CD4-positive, alpha-beta T cell treated with Interferon alpha-2 for 1 hour (primary cell): ENCODE measurements at regions not wholly inside any gene's neighbourhood (a gene's known extent, or its start where the extent isn't known, plus 50 kb on each side); places are given as distances from the start of the nearest gene placed in this dataset.

Experiments
- DNase-seq, 2 donors: peaks; one replicate each; pipeline ENCODE4 v3.0.0-alpha.2; 2020 to 2022

DNA sequence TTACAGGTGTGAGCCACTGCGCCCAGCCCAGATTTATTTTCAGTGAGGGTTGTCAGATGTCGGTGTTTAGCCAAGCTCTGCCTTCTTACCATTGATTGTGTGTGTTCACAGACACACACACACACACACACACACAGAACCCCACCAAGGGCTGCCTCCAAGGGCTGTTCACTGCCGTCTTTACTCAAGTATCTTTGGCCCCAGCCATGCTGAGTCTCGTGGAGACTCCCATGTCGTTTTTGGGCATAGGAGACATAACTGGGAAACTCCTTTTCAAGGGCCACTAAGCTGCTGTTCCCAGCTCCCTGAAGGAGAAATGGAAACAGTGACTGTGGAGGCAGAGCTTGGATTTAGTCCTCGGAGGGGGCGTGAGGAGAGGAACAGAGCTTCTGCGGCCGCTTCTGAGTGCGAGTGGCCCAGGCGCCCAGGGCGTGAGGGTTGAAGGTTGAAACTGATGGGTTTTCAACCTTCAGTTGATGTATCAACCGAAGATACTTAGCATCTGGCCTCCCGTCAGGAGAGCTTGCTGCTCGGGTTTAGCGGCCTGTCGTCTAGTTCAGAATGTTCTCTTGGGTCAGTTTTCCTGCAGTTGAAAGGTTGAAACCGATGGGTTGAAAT lies 243.6 kb downstream of the TTLL2 start:
- no peak for DNase-seq

- DNase-seq = no peak
Observed at GRCh38 chr6:167569041-167569805, 244.3 kb downstream of the TTLL2 start.

DNA sequence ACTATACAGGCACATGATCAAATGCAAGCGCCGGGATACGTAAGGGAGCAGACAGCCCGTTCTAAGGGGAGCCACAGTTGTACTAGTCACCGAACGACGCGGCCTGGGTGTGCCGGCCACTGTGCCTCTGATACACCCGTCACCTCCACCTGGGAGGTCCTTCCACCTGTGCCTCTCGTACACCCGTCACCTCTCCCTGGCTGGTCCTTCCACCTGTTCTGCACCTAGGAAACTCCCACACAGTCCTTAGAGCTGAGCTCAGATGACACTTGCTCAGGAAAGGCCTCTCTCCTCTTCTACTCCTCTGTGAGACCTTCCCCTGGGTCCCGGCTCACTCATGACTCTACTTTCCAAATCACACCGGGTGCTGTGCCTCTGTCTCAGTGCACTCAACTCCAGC lies 245.0 kb downstream of the TTLL2 start:
- no peak for DNase-seq

GRCh38 chr6:167570460-167571400 lies 245.8 kb downstream of the TTLL2 start:
- DNase-seq = no peak

DNA sequence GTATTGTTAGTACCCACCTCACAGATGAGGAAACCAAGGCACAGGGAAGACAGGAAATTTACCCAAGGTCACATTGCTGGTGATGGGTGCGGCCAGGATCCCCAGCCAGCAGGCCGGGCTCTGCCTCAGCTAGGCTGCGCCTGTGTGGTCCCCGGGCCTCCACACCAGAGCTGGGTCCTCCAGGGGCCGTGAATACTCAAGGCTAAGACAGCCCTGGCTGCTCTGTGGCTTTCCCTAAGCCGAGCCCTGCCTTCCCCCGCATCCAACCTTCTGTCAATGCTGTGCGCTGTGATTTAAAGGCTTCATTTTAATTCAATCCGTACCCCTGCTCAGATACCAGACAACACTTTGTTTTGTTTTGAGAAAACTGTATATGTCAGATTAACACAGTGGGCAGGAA lies 246.7 kb downstream of the TTLL2 start:
- DNase-seq = no peak

DNA sequence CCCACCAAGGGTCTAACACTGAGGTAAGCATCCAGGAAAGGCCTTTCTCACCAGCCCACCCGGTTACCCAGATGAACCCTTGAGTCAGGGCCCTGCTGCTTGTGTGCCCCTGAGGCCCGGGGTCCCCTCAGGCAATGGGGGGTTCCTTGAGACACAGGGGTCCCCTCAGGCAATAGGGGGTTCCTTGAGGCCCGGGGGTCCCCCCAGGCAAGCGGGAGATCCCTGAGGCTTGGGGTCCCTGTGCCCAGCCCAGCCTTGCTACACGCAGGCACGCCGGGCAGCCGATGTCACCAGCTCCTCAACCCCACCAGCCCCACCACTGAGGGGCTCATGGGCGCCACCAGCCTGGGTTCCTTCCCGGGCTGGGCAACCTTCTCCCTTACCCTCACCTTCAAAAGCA lies 247.2 kb downstream of the TTLL2 start:
- DNase-seq = no peak

DNA sequence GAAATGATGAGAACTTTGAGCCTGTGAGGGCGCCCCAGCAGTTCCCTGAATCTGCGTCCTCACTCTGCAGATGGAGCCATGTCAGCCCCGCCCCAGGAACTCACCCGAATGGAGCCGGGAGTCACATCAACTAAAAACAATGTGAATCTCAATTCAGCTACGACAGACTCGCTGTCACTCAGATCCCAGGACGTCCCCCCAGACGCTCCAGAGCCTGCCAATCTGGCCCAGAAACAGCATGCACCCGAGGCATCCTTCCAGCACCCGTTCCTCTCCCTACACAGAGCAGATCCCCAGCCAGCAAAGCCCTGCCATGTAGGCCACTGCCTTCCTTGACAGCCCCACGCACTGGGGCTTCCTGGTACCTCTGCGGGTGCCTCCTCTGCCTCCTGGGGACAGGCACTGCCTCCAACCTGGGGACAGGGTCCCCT lies 248.0 kb downstream of the TTLL2 start:
- no peak for DNase-seq

DNA sequence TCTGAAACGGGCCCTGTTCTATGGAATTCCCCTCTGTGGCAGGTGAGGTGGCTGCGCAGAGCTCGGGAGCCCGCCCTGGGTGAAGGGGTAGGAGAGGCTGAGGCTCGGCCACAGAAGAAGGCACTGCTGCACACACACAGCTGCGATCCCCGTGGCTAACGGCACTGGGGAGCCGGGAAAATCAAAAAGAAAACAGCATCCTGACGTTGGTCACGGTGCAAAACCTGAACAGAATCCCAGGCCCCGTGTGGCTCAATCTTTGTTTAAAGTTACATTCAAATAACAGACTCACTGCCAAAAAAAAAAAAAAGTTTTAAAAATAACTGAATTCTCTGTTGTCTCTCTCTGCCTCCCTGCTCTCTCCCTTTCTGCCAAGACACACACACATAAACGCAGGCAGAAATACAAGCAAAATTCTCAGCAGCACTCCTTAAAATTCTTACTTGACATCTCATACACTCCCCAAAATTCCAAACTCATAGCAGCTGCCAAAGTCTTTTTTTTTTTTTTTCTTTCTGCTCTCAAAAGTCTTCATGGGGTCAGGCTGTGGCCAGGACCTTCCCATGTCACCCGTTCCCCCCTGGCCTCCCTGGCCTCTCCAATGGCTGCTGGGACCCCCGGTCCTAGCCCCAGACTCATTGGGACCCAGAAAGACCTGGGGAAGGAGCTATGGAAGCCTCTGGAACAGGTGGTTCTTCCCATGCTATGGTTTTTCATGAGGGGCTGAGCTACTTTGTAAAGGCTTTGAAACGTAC lies 248.8 kb downstream of the TTLL2 start:
- DNase-seq = no peak

- no peak for DNase-seq
Observed at GRCh38 chr6:167574431-167575151, 249.7 kb downstream of the TTLL2 start.

GRCh38 chr6:167575158-167575696 lies 250.3 kb downstream of the TTLL2 start:
- no peak for DNase-seq

DNA sequence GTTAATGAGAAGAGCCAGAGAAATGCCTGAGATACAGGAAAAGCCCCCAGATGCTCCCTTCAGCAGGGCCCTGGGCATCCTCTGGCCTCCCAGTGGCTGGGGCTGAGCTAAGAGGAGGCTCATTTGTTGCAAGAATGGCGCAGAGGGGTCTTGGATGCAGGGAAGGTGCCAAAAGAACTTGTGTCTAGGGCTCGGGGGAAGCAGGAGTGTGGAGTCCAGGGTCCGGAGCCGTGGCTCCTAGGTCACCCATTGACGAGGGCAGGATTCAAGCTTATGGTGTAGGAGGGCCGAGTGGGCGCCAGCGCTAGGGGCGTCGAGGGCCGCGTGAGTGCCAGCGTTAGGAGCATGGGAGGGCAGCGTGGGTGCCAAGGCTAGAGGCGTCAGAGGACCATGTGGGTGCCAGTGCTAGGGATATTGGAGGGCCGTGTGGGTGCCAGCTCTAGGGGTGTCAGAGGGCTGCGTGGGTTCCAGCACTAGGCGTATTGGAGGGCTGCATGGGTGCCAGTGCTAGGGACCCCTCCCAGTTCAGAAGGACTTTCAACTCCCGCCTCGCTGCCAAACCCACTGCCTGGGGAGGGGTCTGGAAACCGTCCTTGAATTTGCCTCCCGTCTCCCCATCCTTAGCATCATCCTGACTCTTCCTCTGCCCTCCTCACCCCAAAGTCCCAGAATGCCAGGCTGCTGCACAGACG lies 250.5 kb upstream of the AFDN start:
- no peak for DNase-seq

DNA sequence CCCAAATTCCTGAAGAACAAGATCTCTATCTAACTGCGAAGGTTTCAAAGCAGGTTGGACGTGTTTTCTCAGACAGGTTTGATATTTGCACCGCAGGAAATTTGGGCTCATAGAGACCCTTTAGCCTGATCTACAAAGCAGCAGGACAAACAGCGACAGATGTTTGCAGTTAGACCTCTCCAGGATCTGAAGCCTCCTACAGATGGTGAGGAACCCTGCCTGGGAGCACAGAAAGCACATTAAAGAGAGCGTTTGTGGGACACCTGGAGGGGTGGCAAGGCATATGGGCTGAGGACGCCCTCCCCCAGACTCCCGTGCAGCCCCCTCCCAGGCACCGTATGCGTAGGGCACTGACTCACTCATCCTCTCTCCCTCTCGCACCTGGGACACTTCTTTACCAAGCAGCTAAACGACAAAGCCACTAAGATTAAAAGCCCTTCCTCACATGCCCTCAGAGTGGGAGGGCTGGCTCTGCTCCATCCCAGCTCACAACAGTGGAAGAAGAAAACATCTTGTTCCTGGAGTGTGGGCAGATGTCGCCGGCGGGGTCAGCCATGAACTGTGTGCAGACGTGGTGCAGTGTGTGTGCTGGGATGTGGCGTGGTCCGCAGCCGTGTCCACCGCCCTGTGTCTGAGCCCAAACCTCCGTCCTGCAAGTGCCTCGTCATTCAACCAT lies 249.7 kb upstream of the AFDN start:
- no peak for DNase-seq

GRCh38 chr6:167577891-167578361 lies 248.8 kb upstream of the AFDN start:
- DNase-seq = no peak

DNA sequence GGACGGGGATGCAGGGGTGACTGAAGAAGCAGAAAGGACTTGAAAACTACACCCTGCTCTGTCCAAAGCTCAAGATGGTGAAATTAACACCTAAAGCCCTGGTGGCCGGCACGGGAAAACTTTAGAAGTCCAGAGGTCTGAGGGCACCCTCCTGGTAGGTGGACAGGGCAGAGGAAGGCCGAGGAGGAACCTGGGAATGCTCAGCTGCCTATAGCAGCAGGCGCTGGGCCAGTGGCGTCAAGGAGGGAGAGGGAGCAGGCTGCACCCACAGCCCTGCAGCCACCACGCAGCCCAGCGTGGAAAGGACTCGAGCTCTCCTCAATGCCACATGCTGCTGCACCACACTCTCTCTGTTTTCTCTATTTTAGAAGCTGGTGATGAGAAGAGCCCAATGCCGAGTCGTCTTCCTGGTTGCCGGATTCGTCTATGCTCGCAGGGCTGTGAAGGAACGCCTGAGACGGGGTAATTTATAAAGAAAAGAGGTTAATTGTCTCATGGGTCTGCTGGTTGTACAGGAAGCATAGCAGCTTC lies 248.3 kb upstream of the AFDN start:
- DNase-seq = no peak

- DNase-seq = no peak
Observed at GRCh38 chr6:167579806-167580618, 246.7 kb upstream of the AFDN start.

- DNase-seq = no peak
Observed at GRCh38 chr6:167580619-167580911, 246.1 kb upstream of the AFDN start.

GRCh38 chr6:167581637-167582036 lies 245.1 kb upstream of the AFDN start:
- DNase-seq = no peak

DNA sequence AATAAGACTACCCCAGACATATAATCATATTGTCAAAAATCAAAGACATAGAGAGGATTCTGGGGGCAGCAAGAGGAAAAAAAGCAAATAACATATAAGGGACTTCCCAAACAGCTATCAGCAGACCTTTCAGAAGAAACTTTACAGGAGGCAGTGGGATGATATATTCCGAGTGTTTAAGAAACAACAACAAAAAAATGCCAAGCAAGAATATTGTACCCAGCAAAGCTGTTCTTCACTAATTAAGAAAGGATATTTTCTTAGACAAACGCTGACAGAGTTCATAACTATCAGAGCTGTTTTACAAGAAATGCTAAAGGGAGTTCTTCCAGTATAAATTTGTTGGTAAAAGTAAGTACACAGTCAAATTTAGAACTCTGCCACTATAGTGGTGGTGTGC lies 243.3 kb upstream of the AFDN start:
- no peak for DNase-seq

- DNase-seq = no peak
Observed at GRCh38 chr6:167588181-167588919, 238.4 kb upstream of the AFDN start.
